Liver (tissue), 8 donors: ENCODE measurements at regions not wholly inside any gene's neighbourhood (a gene's known extent, or its start where the extent isn't known, plus 50 kb on each side); places are given as distances from the start of the nearest gene placed in this dataset.

Experiments
- DNase-seq: peaks from one replicate; pipeline ENCODE4 v3.0.0-alpha.2; 2017; ENCODE audit warnings: low spot score
- H3K27ac ChIP-seq, 2 donors: one replicate each; pipeline ENCODE4 v1.7.0; 2013; ENCODE audit warnings: inconsistent platforms in 2 of 2, low read length in 2 of 2, control low read depth in 1 of 2, low read depth in 1 of 2, mild to moderate bottlenecking in 1 of 2
- H3K27me3 ChIP-seq, 4 donors: one replicate each; pipeline versions ENCODE4 v1.6.1 to v1.7.0; 2013; ENCODE audit warnings: low read length in 3 of 4, inconsistent platforms in 1 of 4, mild to moderate bottlenecking in 1 of 4, moderate library complexity in 1 of 4; ENCODE audit not compliant: control insufficient read depth in 4 of 4, insufficient read depth in 4 of 4
- H3K36me3 ChIP-seq, 4 donors: one replicate each; pipeline versions ENCODE4 v1.6.1 to v1.7.0; 2013; ENCODE audit warnings: low read length in 3 of 4, mild to moderate bottlenecking in 3 of 4, low read depth in 1 of 4, moderate library complexity in 1 of 4; ENCODE audit not compliant: control insufficient read depth in 4 of 4, insufficient read depth in 3 of 4
- H3K4me1 ChIP-seq, 4 donors: one replicate each; pipeline versions ENCODE4 v1.6.1 to v1.7.0; 2013; ENCODE audit warnings: low read length in 3 of 4, mild to moderate bottlenecking in 3 of 4, moderate library complexity in 1 of 4; ENCODE audit not compliant: control insufficient read depth in 4 of 4, insufficient read depth in 4 of 4
- H3K4me3 ChIP-seq, 3 donors: one replicate each; pipeline versions ENCODE4 v1.6.1 to v1.7.0; 2013; ENCODE audit warnings: low read length in 3 of 3, control low read depth in 1 of 3, low read depth in 1 of 3, mild to moderate bottlenecking in 1 of 3
- H3K9ac ChIP-seq, 2 donors: one replicate each; pipeline ENCODE4 v1.7.0; 2013; ENCODE audit warnings: low read length in 2 of 2, mild to moderate bottlenecking in 2 of 2, moderate library complexity in 2 of 2, control low read depth in 1 of 2, low read depth in 1 of 2
- H3K9me3 ChIP-seq, 4 donors: one replicate each; pipeline versions ENCODE4 v1.6.1 to v1.7.0; 2013; ENCODE audit warnings: low read length in 3 of 4; ENCODE audit not compliant: control insufficient read depth in 4 of 4
- EGR1 ChIP-seq, 2 donors: IDR thresholded peaks; 2 replicates each; pipeline ENCODE4 v1.6.1; 2016 to 2018; ENCODE audit warnings: antibody characterized with exemption in 2 of 2, low read depth in 2 of 2
- FOXA1 ChIP-seq: IDR thresholded peaks from 2 replicates; pipeline ENCODE4 v1.6.1; 2016; ENCODE audit warnings: antibody characterized with exemption
- FOXA2 ChIP-seq: IDR thresholded peaks from 2 replicates; pipeline ENCODE4 v1.6.1; 2016; ENCODE audit warnings: antibody characterized with exemption
- GABPA ChIP-seq, 2 donors: IDR thresholded peaks in 1 of 2; conservative IDR thresholded peaks in 1 of 2; 2 replicates each; pipeline ENCODE4 v1.6.1; 2016; ENCODE audit warnings: antibody characterized with exemption in 2 of 2, mild to moderate bottlenecking in 1 of 2, moderate library complexity in 1 of 2
- HNF4A ChIP-seq, 2 donors: conservative IDR thresholded peaks; 2 replicates each; pipeline ENCODE4 v1.6.1; 2016; ENCODE audit warnings: antibody characterized with exemption in 2 of 2, mild to moderate bottlenecking in 2 of 2
- HNF4G ChIP-seq: IDR thresholded peaks from 2 replicates; pipeline ENCODE4 v1.6.1; 2016; ENCODE audit warnings: antibody characterized with exemption
- JUND ChIP-seq, 2 donors: IDR thresholded peaks; 2 replicates each; pipeline ENCODE4 v1.6.1; 2016; ENCODE audit warnings: antibody characterized with exemption in 2 of 2
- NR2F2 ChIP-seq: IDR thresholded peaks from 2 replicates; pipeline ENCODE4 v1.6.1; 2016; ENCODE audit warnings: antibody characterized with exemption
- RAD21 ChIP-seq, 2 donors: IDR thresholded peaks; 2 replicates each; pipeline ENCODE4 v1.6.1; 2016; ENCODE audit warnings: antibody characterized with exemption in 2 of 2, mild to moderate bottlenecking in 2 of 2
- RXRA ChIP-seq, 2 donors: IDR thresholded peaks; 2 replicates each; pipeline ENCODE4 v1.6.1; 2017 to 2018; ENCODE audit warnings: antibody characterized with exemption in 2 of 2, mild to moderate bottlenecking in 1 of 2
- SP1 ChIP-seq: IDR thresholded peaks from 2 replicates; pipeline ENCODE4 v1.6.1; 2018; ENCODE audit warnings: antibody characterized with exemption, mild to moderate bottlenecking
- TAF1 ChIP-seq: conservative IDR thresholded peaks from 2 replicates; pipeline ENCODE4 v1.6.1; 2016; ENCODE audit warnings: antibody characterized with exemption, mild to moderate bottlenecking
- YY1 ChIP-seq: IDR thresholded peaks from 2 replicates; pipeline ENCODE4 v1.6.1; 2016; ENCODE audit warnings: antibody characterized with exemption, mild to moderate bottlenecking
- WGBS: extraction: QIAGEN DNeasy Blood & Tissue Kit; methylation state at CpG from one replicate; pipeline ENCODE4 v1.1.7; 2013; 5-methylcytosine and 5-hydroxymethylcytosine counted together
- TF ChIP-seq, protein P1 (sequence below): IDR thresholded peaks from 2 replicates; pipeline ENCODE4 v1.6.1; 2016; ENCODE audit warnings: antibody characterized with exemption
- TF ChIP-seq, protein P2 (sequence below): IDR thresholded peaks from 2 replicates; pipeline ENCODE4 v1.6.1; 2016; ENCODE audit warnings: antibody characterized with exemption, mild to moderate bottlenecking
- TF ChIP-seq, protein P3 (sequence below): fragments of 150-350 bp; IDR thresholded peaks from 2 replicates; pipeline ENCODE4 v1.5.1; 2017; ENCODE audit warnings: improper control_type of control experiment, low read depth, low read length; ENCODE audit not compliant: missing input control
- TF ChIP-seq, protein P4 (sequence below): IDR thresholded peaks from 2 replicates; pipeline ENCODE4 v1.6.1; 2016; ENCODE audit warnings: antibody characterized with exemption
- TF ChIP-seq, protein P5 (sequence below): IDR thresholded peaks from 2 replicates; pipeline ENCODE4 v1.6.1; 2016; ENCODE audit warnings: antibody characterized with exemption
- donor health status: healthy.
- donor health status: healthy.
- donor health status: healthy.
- donor health status: healthy.
- donor health status: healthy.

DNA sequence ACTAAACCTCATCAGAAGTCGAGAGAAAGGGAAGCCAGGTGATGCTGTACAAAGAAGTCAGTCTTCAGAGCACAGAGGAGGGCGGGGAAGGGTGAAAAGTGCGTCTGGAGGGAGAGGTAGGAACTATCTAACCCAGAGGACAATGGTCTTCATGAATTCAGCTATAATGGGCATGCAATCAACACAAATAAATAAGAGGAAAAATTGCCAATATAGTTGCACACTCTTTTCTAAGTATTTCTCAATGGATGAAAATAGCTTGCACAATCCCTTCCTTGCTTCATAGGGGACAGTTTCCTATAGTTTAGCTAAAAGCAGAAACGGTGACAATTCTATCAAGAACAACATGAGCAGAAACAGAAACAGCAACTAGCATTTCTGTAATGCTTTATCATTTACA, 931.2 kb downstream of the AACS start:
- TF ChIP-seq, protein P1, sequence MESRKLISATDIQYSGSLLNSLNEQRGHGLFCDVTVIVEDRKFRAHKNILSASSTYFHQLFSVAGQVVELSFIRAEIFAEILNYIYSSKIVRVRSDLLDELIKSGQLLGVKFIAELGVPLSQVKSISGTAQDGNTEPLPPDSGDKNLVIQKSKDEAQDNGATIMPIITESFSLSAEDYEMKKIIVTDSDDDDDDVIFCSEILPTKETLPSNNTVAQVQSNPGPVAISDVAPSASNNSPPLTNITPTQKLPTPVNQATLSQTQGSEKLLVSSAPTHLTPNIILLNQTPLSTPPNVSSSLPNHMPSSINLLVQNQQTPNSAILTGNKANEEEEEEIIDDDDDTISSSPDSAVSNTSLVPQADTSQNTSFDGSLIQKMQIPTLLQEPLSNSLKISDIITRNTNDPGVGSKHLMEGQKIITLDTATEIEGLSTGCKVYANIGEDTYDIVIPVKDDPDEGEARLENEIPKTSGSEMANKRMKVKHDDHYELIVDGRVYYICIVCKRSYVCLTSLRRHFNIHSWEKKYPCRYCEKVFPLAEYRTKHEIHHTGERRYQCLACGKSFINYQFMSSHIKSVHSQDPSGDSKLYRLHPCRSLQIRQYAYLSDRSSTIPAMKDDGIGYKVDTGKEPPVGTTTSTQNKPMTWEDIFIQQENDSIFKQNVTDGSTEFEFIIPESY: peak; percentile 83
- no peak for TF ChIP-seq NR2F2
- TF ChIP-seq, protein P2, sequence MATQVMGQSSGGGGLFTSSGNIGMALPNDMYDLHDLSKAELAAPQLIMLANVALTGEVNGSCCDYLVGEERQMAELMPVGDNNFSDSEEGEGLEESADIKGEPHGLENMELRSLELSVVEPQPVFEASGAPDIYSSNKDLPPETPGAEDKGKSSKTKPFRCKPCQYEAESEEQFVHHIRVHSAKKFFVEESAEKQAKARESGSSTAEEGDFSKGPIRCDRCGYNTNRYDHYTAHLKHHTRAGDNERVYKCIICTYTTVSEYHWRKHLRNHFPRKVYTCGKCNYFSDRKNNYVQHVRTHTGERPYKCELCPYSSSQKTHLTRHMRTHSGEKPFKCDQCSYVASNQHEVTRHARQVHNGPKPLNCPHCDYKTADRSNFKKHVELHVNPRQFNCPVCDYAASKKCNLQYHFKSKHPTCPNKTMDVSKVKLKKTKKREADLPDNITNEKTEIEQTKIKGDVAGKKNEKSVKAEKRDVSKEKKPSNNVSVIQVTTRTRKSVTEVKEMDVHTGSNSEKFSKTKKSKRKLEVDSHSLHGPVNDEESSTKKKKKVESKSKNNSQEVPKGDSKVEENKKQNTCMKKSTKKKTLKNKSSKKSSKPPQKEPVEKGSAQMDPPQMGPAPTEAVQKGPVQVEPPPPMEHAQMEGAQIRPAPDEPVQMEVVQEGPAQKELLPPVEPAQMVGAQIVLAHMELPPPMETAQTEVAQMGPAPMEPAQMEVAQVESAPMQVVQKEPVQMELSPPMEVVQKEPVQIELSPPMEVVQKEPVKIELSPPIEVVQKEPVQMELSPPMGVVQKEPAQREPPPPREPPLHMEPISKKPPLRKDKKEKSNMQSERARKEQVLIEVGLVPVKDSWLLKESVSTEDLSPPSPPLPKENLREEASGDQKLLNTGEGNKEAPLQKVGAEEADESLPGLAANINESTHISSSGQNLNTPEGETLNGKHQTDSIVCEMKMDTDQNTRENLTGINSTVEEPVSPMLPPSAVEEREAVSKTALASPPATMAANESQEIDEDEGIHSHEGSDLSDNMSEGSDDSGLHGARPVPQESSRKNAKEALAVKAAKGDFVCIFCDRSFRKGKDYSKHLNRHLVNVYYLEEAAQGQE: peak; percentile 62
- TF ChIP-seq FOXA2: no peak
- peak; percentile 34 for TF ChIP-seq FOXA1
- TF ChIP-seq HNF4A (conservative IDR thresholded peaks at IDR 0.05): peak; percentile 72 to 85
- TF ChIP-seq EGR1 (IDR thresholded peaks at IDR 0.05; ENCODE audit: low read depth in 2 of 2): peak in 1 of 2 donors; percentile 72
- TF ChIP-seq, protein P3, sequence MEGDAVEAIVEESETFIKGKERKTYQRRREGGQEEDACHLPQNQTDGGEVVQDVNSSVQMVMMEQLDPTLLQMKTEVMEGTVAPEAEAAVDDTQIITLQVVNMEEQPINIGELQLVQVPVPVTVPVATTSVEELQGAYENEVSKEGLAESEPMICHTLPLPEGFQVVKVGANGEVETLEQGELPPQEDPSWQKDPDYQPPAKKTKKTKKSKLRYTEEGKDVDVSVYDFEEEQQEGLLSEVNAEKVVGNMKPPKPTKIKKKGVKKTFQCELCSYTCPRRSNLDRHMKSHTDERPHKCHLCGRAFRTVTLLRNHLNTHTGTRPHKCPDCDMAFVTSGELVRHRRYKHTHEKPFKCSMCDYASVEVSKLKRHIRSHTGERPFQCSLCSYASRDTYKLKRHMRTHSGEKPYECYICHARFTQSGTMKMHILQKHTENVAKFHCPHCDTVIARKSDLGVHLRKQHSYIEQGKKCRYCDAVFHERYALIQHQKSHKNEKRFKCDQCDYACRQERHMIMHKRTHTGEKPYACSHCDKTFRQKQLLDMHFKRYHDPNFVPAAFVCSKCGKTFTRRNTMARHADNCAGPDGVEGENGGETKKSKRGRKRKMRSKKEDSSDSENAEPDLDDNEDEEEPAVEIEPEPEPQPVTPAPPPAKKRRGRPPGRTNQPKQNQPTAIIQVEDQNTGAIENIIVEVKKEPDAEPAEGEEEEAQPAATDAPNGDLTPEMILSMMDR: no peak
- TF ChIP-seq, protein P4, sequence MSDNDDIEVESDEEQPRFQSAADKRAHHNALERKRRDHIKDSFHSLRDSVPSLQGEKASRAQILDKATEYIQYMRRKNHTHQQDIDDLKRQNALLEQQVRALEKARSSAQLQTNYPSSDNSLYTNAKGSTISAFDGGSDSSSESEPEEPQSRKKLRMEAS: peak; percentile 91
- TF ChIP-seq RAD21 (IDR thresholded peaks at IDR 0.05): peak; percentile 58 to 59
- peak; percentile 74 for TF ChIP-seq SP1
- TF ChIP-seq, protein P5, sequence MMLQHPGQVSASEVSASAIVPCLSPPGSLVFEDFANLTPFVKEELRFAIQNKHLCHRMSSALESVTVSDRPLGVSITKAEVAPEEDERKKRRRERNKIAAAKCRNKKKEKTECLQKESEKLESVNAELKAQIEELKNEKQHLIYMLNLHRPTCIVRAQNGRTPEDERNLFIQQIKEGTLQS: peak; percentile 59
- TF ChIP-seq GABPA (IDR thresholded peaks at IDR 0.05 in 1 of 2, conservative IDR thresholded peaks at IDR 0.05 in 1 of 2): no peak
- peak; percentile 73 for TF ChIP-seq YY1
- no peak for TF ChIP-seq TAF1
- TF ChIP-seq HNF4G: no peak
- TF ChIP-seq RXRA (IDR thresholded peaks at IDR 0.05): peak; percentile 83 to 94
- TF ChIP-seq JUND (IDR thresholded peaks at IDR 0.05): peak; percentile 25 to 80
- Histone ChIP-seq H3K4me1 (peaks cover 2 to 9% (median 3%) of the 10 kb centered on the region in 4 donors), H3K4me3 (peak overlapping the region in 1 of 3 donors; percentile 16), H3K27ac (peak overlapping the region in 1 of 2 donors; percentile 61), H3K36me3 (no peaks in the 10 kb centered on the region), H3K9me3 (no peaks in the 10 kb centered on the region), H3K9ac (no peak overlapping the region), H3K27me3 (no peaks in the 10 kb centered on the region)
- WGBS: 34% methylated on average over 4 of the region's 4 CpGs
- DNase-seq: no peak
